ENCODE measurements at regions not wholly inside any gene's neighbourhood (a gene's known extent, or its start where the extent isn't known, plus 50 kb on each side); places are given as distances from the start of the nearest gene placed in this dataset.

GRCh38 chr9:130755377-130756007 is 61.9 kb downstream of the EXOSC2 start:
- intact Hi-C loops (cut with DNase I): no loop called here
- no peak for DNase-seq (ENCODE audit: low spot score)

- intact Hi-C loops (cut with DNase I): no loop called here
- no peak for DNase-seq (ENCODE audit: low spot score)
These were observed 62.5 kb downstream of the EXOSC2 start for GRCh38 chr9:130756037-130756436.

- DNase-seq (ENCODE audit: low spot score): no peak
- intact Hi-C loops (cut with DNase I): no loop called here
These were observed 63.0 kb downstream of the EXOSC2 start for GRCh38 chr9:130756455-130757152.

- DNase-seq (ENCODE audit: low spot score): no peak
- intact Hi-C loops (cut with DNase I): loop anchor here in 1 of 2 donors (10.0 kb wide), 1 partner anchor 45 kb away; no protein-coding TSS in a partner anchor
These were observed 66.2 kb downstream of the EXOSC2 start for GRCh38 chr9:130759738-130760137.

GRCh38 chr9:130763331-130764171 is 70.0 kb downstream of the EXOSC2 start:
- DNase-seq (ENCODE audit: low spot score): no peak
- intact Hi-C loops (cut with DNase I): loop anchor here in 1 of 2 donors (10.0 kb wide), 1 partner anchor 49 kb away; no protein-coding TSS in a partner anchor

GRCh38 chr9:130765137-130766020 is 69.7 kb upstream of the ABL1 start:
- intact Hi-C loops (cut with DNase I): loop anchor here (5.0 to 10.0 kb wide), 2 partner anchors 48 to 51 kb away; no protein-coding TSS in a partner anchor
- DNase-seq (ENCODE audit: low spot score): no peak

GRCh38 chr9:130766021-130766926 is 68.8 kb upstream of the ABL1 start:
- intact Hi-C loops (cut with DNase I): loop anchor here (5.0 to 10.0 kb wide), 2 partner anchors 49 to 51 kb away; no protein-coding TSS in a partner anchor
- DNase-seq (ENCODE audit: low spot score): no peak

GRCh38 chr9:130766927-130767307 is 68.1 kb upstream of the ABL1 start:
- intact Hi-C loops (cut with DNase I): loop anchor here (5.0 to 10.0 kb wide), 2 partner anchors 50 to 52 kb away; no protein-coding TSS in a partner anchor
- no peak for DNase-seq (ENCODE audit: low spot score)

GRCh38 chr9:130768265-130768664 is 66.8 kb upstream of the ABL1 start:
- intact Hi-C loops (cut with DNase I): loop anchor here (5.0 to 10.0 kb wide), 2 partner anchors 51 to 53 kb away; no protein-coding TSS in a partner anchor
- DNase-seq (ENCODE audit: low spot score): no peak

GRCh38 chr9:130768891-130769403 is 66.1 kb upstream of the ABL1 start:
- intact Hi-C loops (cut with DNase I): loop anchor here (5.0 to 10.0 kb wide), 2 partner anchors 52 to 54 kb away; no protein-coding TSS in a partner anchor
- no peak for DNase-seq (ENCODE audit: low spot score)

GRCh38 chr9:130770093-130770492 is 65.0 kb upstream of the ABL1 start:
- intact Hi-C loops (cut with DNase I): loop anchor here in 1 of 2 donors (5.0 to 10.0 kb wide), 2 partner anchors 92 to 165 kb away; partner anchors contain the start of gene FIBCD1
- DNase-seq (ENCODE audit: low spot score): no peak

- no peak for DNase-seq (ENCODE audit: low spot score)
- intact Hi-C loops (cut with DNase I): loop anchor here in 1 of 2 donors (5.0 to 10.0 kb wide), 2 partner anchors 91 to 164 kb away; partner anchors contain the start of gene FIBCD1
These were observed 64.2 kb upstream of the ABL1 start for GRCh38 chr9:130770679-130771442.

GRCh38 chr9:130772185-130772584 is 62.9 kb upstream of the ABL1 start:
- intact Hi-C loops (cut with DNase I): loop anchor here in 1 of 2 donors (5.0 to 10.0 kb wide), 2 partner anchors 90 to 163 kb away; partner anchors contain the start of gene FIBCD1
- DNase-seq (ENCODE audit: low spot score): no peak

GRCh38 chr9:130774183-130774582 is 60.9 kb upstream of the ABL1 start:
- no peak for DNase-seq (ENCODE audit: low spot score)
- intact Hi-C loops (cut with DNase I): loop anchor here in 1 of 2 donors (5.0 to 10.0 kb wide), 2 partner anchors 88 to 161 kb away; partner anchors contain the start of gene FIBCD1

- intact Hi-C loops (cut with DNase I): loop anchor here in 1 of 2 donors (10.0 kb wide), 1 partner anchor 159 kb away; the partner anchor contains the start of gene FIBCD1
- DNase-seq (ENCODE audit: low spot score): no peak
These were observed 59.6 kb upstream of the ABL1 start for GRCh38 chr9:130775336-130775991.

Data from posterior vena cava (tissue), 2 donors.